ENCODE measurements at regions not wholly inside any gene's neighbourhood (a gene's known extent, or its start where the extent isn't known, plus 50 kb on each side); places are given as distances from the start of the nearest gene placed in this dataset.

GRCh38 chr12:66905201-66905600 lies 226.3 kb upstream of the GRIP1 start (continued):
- TF ChIP-seq ARID4B (CRISPR knock-in tag; IDR thresholded peaks at IDR 0.05; ENCODE audit: borderline replicate concordance) = no peak
- TF ChIP-seq TEAD4 (CRISPR knock-in tag; IDR thresholded peaks at IDR 0.05) = no peak
- no peak for TF ChIP-seq ZMAT4 (CRISPR knock-in tag; IDR thresholded peaks at IDR 0.05)
- TF ChIP-seq, protein P1, sequence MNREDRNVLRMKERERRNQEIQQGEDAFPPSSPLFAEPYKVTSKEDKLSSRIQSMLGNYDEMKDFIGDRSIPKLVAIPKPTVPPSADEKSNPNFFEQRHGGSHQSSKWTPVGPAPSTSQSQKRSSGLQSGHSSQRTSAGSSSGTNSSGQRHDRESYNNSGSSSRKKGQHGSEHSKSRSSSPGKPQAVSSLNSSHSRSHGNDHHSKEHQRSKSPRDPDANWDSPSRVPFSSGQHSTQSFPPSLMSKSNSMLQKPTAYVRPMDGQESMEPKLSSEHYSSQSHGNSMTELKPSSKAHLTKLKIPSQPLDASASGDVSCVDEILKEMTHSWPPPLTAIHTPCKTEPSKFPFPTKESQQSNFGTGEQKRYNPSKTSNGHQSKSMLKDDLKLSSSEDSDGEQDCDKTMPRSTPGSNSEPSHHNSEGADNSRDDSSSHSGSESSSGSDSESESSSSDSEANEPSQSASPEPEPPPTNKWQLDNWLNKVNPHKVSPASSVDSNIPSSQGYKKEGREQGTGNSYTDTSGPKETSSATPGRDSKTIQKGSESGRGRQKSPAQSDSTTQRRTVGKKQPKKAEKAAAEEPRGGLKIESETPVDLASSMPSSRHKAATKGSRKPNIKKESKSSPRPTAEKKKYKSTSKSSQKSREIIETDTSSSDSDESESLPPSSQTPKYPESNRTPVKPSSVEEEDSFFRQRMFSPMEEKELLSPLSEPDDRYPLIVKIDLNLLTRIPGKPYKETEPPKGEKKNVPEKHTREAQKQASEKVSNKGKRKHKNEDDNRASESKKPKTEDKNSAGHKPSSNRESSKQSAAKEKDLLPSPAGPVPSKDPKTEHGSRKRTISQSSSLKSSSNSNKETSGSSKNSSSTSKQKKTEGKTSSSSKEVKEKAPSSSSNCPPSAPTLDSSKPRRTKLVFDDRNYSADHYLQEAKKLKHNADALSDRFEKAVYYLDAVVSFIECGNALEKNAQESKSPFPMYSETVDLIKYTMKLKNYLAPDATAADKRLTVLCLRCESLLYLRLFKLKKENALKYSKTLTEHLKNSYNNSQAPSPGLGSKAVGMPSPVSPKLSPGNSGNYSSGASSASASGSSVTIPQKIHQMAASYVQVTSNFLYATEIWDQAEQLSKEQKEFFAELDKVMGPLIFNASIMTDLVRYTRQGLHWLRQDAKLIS (CRISPR knock-in tag; IDR thresholded peaks at IDR 0.05; ENCODE audit: borderline replicate concordance) = no peak
- TF ChIP-seq, protein P2, sequence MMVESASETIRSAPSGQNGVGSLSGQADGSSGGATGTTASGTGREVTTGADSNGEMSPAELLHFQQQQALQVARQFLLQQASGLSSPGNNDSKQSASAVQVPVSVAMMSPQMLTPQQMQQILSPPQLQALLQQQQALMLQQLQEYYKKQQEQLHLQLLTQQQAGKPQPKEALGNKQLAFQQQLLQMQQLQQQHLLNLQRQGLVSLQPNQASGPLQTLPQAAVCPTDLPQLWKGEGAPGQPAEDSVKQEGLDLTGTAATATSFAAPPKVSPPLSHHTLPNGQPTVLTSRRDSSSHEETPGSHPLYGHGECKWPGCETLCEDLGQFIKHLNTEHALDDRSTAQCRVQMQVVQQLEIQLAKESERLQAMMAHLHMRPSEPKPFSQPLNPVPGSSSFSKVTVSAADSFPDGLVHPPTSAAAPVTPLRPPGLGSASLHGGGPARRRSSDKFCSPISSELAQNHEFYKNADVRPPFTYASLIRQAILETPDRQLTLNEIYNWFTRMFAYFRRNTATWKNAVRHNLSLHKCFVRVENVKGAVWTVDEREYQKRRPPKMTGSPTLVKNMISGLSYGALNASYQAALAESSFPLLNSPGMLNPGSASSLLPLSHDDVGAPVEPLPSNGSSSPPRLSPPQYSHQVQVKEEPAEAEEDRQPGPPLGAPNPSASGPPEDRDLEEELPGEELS (CRISPR knock-in tag; IDR thresholded peaks at IDR 0.05) = no peak

DNA sequence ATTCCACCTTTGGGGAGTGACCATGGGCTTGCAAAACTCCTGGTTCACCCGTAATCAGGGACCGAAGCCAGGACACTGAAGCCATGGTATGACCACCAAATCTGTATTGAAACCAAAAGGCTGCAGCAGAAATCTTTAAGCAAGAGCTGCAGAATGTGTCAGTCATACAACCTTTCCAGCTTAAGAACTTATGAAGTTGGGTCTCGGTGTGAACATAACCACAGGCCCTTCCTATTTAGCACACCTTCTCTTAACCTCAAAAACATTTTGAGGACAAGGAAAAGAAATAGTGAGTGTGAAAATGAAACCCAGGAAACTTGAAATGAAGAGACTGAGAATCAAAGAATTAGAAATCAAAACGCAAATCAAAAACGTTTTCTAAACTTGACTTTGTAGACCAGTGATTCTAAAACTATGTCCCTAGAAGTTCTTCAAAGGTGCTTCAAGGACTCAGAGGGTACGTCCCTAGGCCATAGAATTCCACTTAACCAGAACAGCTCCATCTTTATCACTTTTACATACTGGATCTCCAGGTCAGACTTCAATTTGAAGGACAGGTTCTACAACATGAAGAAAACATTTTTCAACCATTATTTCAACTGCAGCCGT lies 231.6 kb upstream of the GRIP1 start:
- peaks cover 10% of the 10 kb centered on the region for H3K9me3 Mint-ChIP-seq
- CTCF ChIA-PET = no interaction called here
- no peak for ATAC-seq
- no peak overlapping the region for H3K27ac Mint-ChIP-seq
- peaks cover 8% of the 10 kb centered on the region for H3K36me3 Mint-ChIP-seq
- no peak for DNase-seq (ENCODE audit: low spot score)
- POLR2A ChIA-PET = no interaction called here
- no peaks in the 10 kb centered on the region for H3K27me3 Mint-ChIP-seq (ENCODE audit: low read depth)
- H3K4me1 Mint-ChIP-seq = peaks cover 5% of the 10 kb centered on the region
- TF ChIP-seq ZNF317 (CRISPR knock-in tag; IDR thresholded peaks at IDR 0.05; ENCODE audit: borderline replicate concordance, low read depth) (no peak), MXD4 (CRISPR knock-in tag; IDR thresholded peaks at IDR 0.05; ENCODE audit: borderline replicate concordance) (no peak), FOXP1 (CRISPR knock-in tag; IDR thresholded peaks at IDR 0.05; ENCODE audit: borderline replicate concordance) (no peak), NR1H2 (CRISPR knock-in tag; IDR thresholded peaks at IDR 0.05) (no peak), SMAD4 (CRISPR knock-in tag; IDR thresholded peaks at IDR 0.05) (no peak), ZNF263 (CRISPR knock-in tag; IDR thresholded peaks at IDR 0.05; ENCODE audit: low read depth) (no peak), PRRX2 (CRISPR knock-in tag; IDR thresholded peaks at IDR 0.05) (no peak), ATF3 (CRISPR knock-in tag; conservative IDR thresholded peaks at IDR 0.05) (no peak), ZNF396 (CRISPR knock-in tag; IDR thresholded peaks at IDR 0.05; ENCODE audit: borderline replicate concordance) (no peak), NFYB (CRISPR knock-in tag; conservative IDR thresholded peaks at IDR 0.05; ENCODE audit: low read depth) (no peak), GRHL2 (CRISPR knock-in tag; IDR thresholded peaks at IDR 0.05; ENCODE audit: insufficient replicate concordance, severe bottlenecking) (no peak), NR3C1 (CRISPR knock-in tag; conservative IDR thresholded peaks at IDR 0.05; ENCODE audit: low read depth) (no peak), SOX15 (CRISPR knock-in tag; IDR thresholded peaks at IDR 0.05) (no peak), TEAD4 (CRISPR knock-in tag; IDR thresholded peaks at IDR 0.05) (no peak)
- TF ChIP-seq, protein P3, sequence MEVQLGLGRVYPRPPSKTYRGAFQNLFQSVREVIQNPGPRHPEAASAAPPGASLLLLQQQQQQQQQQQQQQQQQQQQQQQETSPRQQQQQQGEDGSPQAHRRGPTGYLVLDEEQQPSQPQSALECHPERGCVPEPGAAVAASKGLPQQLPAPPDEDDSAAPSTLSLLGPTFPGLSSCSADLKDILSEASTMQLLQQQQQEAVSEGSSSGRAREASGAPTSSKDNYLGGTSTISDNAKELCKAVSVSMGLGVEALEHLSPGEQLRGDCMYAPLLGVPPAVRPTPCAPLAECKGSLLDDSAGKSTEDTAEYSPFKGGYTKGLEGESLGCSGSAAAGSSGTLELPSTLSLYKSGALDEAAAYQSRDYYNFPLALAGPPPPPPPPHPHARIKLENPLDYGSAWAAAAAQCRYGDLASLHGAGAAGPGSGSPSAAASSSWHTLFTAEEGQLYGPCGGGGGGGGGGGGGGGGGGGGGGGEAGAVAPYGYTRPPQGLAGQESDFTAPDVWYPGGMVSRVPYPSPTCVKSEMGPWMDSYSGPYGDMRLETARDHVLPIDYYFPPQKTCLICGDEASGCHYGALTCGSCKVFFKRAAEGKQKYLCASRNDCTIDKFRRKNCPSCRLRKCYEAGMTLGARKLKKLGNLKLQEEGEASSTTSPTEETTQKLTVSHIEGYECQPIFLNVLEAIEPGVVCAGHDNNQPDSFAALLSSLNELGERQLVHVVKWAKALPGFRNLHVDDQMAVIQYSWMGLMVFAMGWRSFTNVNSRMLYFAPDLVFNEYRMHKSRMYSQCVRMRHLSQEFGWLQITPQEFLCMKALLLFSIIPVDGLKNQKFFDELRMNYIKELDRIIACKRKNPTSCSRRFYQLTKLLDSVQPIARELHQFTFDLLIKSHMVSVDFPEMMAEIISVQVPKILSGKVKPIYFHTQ (CRISPR knock-in tag; IDR thresholded peaks at IDR 0.05) = no peak
- H3K4me3 Mint-ChIP-seq = no peak overlapping the region
